Right ventricle myocardium inferior (tissue), 1 donor: ENCODE measurements at regions not wholly inside any gene's neighbourhood (a gene's known extent, or its start where the extent isn't known, plus 50 kb on each side); places are given as distances from the start of the nearest gene placed in this dataset.

Experiments used
- ATAC-seq: fragments of 200-7000 bp; cut with Tn5 transposase; one replicate; pipeline ENCODE4 v1.9.1; 2020; ENCODE audit warnings: mild to moderate bottlenecking, moderate library complexity
- DNase-seq: peaks from one replicate; pipeline ENCODE4 v3.0.0; 2021; ENCODE audit errors: missing footprints
- intact Hi-C: fragments of 100-400 bp; cut with DNase I; formaldehyde crosslinking; loops from one replicate; pipeline ENCODE4 v1.11.0; 2022
- donor health status: DM: no; HTN: yes; CAD: no; lungs with severe emphysema.

- intact Hi-C loops, result no loop called here
- ATAC-seq (no peak), DNase-seq (no peak)
These were observed 142.5 kb upstream of the GATA6 start for GRCh38 chr18:22026889-22027288.

GRCh38 chr18:22031611-22032010 is 137.8 kb upstream of the GATA6 start:
- ATAC-seq (no peak), DNase-seq (no peak)
- intact Hi-C loops, result no loop called here

- no peak for ATAC-seq
- no peak for DNase-seq
- intact Hi-C loops, result no loop called here
These were observed 136.9 kb upstream of the GATA6 start for GRCh38 chr18:22032392-22032961.

- intact Hi-C loops, result no loop called here
- DNase-seq, result no peak
- no peak for ATAC-seq
These were observed 136.3 kb upstream of the GATA6 start for GRCh38 chr18:22033085-22033484.

GRCh38 chr18:22034276-22034675 is 135.1 kb upstream of the GATA6 start:
- intact Hi-C loops, result no loop called here
- DNase-seq (no peak), ATAC-seq (no peak)

GRCh38 chr18:22040533-22040932 is 128.9 kb upstream of the GATA6 start:
- intact Hi-C loops, result no loop called here

GRCh38 chr18:22043837-22044236 is 125.6 kb upstream of the GATA6 start:
- intact Hi-C loops, result no loop called here
- ATAC-seq (no peak), DNase-seq (no peak)

More at GRCh38 chr18:22040533-22040932, 128.9 kb upstream of the GATA6 start:
- ATAC-seq (no peak), DNase-seq (no peak)

- DNase-seq (no peak), ATAC-seq (no peak)
- intact Hi-C loops, result no loop called here
These were observed 124.7 kb upstream of the GATA6 start for GRCh38 chr18:22044474-22045220.

- ATAC-seq (no peak), DNase-seq (no peak)
- intact Hi-C loops, result no loop called here
These were observed 124.0 kb upstream of the GATA6 start for GRCh38 chr18:22045221-22045918.

GRCh38 chr18:22046473-22046872 is 122.9 kb upstream of the GATA6 start:
- no peak for ATAC-seq
- intact Hi-C loops, result no loop called here
- no peak for DNase-seq

- DNase-seq, result no peak
- intact Hi-C loops, result no loop called here
- ATAC-seq, result no peak
These were observed 121.9 kb upstream of the GATA6 start for GRCh38 chr18:22047485-22047884.

GRCh38 chr18:22048221-22048620 is 121.2 kb upstream of the GATA6 start:
- intact Hi-C loops, result no loop called here
- ATAC-seq (no peak), DNase-seq (no peak)

- intact Hi-C loops, result no loop called here
- DNase-seq, result no peak
- ATAC-seq, result no peak
These were observed 120.3 kb upstream of the GATA6 start for GRCh38 chr18:22048932-22049615.

GRCh38 chr18:22052405-22053105 is 116.8 kb upstream of the GATA6 start:
- DNase-seq, result no peak
- intact Hi-C loops, result no loop called here
- ATAC-seq, result no peak

GRCh38 chr18:22055466-22056238 is 113.7 kb upstream of the GATA6 start:
- DNase-seq, result no peak
- ATAC-seq, result no peak
- intact Hi-C loops, result no loop called here

GRCh38 chr18:22056950-22057349 is 112.4 kb upstream of the GATA6 start:
- ATAC-seq (no peak), DNase-seq (no peak)
- intact Hi-C loops, result no loop called here

- intact Hi-C loops, result no loop called here
- DNase-seq, result no peak
- no peak for ATAC-seq
These were observed 111.4 kb upstream of the GATA6 start for GRCh38 chr18:22057908-22058527.

GRCh38 chr18:22060361-22060760 is 109.0 kb upstream of the GATA6 start:
- intact Hi-C loops, result no loop called here
- no peak for DNase-seq
- ATAC-seq, result no peak
